NCI-H82 treated with DMSO at 0.1 percent for 48 hours (cell line): ENCODE measurements at regions not wholly inside any gene's neighbourhood (a gene's known extent, or its start where the extent isn't known, plus 50 kb on each side); places are given as distances from the start of the nearest gene placed in this dataset.

Source experiments
- DNase-seq: peaks from one replicate; lab custom pipeline; 2025; ENCODE audit not compliant: unreplicated experiment; lab: John Stamatoyannopoulos, UW

- no peak for DNase-seq
Measured at GRCh38 chr12:71240946-71241345, 83.1 kb upstream of the TSPAN8 start.

- DNase-seq = no peak
Measured at GRCh38 chr12:71239731-71240130, 81.9 kb upstream of the TSPAN8 start.

- no peak for DNase-seq
Measured at GRCh38 chr12:71237128-71237527, 79.3 kb upstream of the TSPAN8 start.

GRCh38 chr12:71236133-71236660, 78.4 kb upstream of the TSPAN8 start:
- DNase-seq = no peak

- DNase-seq = no peak
Measured at GRCh38 chr12:71233083-71233482, 75.3 kb upstream of the TSPAN8 start.

- no peak for DNase-seq
Measured at GRCh38 chr12:71230542-71230941, 72.7 kb upstream of the TSPAN8 start.

- DNase-seq = no peak
Measured at GRCh38 chr12:71223139-71223538, 65.3 kb upstream of the TSPAN8 start.

GRCh38 chr12:71222436-71222835, 64.6 kb upstream of the TSPAN8 start:
- DNase-seq = no peak

GRCh38 chr12:71220260-71220659, 62.5 kb upstream of the TSPAN8 start:
- DNase-seq = peak; percentile 30

- peak; percentile 9 for DNase-seq
Measured at GRCh38 chr12:71219224-71219623, 61.4 kb upstream of the TSPAN8 start.

- no peak for DNase-seq
Measured at GRCh38 chr12:71218616-71219015, 60.8 kb upstream of the TSPAN8 start.

GRCh38 chr12:71216725-71217579, 59.2 kb upstream of the TSPAN8 start:
- peak; percentile 51 for DNase-seq

GRCh38 chr12:71214511-71215285, 56.9 kb upstream of the TSPAN8 start:
- DNase-seq = no peak

- no peak for DNase-seq
Measured at GRCh38 chr12:71208053-71208685, 50.4 kb upstream of the TSPAN8 start.
